ENCODE measurements at regions not wholly inside any gene's neighbourhood (a gene's known extent, or its start where the extent isn't known, plus 50 kb on each side); places are given as distances from the start of the nearest gene placed in this dataset.
"Not testable (repeated sequence)": the region's sequence is repeated elsewhere in the genome, so short reads cannot be mapped to it uniquely, and the experiment has no call there.

GRCh38 chr4:55277011-55277410, 69.0 kb upstream of the SRD5A3 start:
- intact Hi-C loops (cut with micrococcal nuclease): no loop called here
- no peak overlapping the region for H3K27ac ChIP-seq (replicated peaks)
- no peak overlapping the region for H3K4me3 ChIP-seq
- no peaks in the 10 kb centered on the region for H3K27me3 ChIP-seq (ENCODE audit: low read depth)
- TF ChIP-seq, protein P1, sequence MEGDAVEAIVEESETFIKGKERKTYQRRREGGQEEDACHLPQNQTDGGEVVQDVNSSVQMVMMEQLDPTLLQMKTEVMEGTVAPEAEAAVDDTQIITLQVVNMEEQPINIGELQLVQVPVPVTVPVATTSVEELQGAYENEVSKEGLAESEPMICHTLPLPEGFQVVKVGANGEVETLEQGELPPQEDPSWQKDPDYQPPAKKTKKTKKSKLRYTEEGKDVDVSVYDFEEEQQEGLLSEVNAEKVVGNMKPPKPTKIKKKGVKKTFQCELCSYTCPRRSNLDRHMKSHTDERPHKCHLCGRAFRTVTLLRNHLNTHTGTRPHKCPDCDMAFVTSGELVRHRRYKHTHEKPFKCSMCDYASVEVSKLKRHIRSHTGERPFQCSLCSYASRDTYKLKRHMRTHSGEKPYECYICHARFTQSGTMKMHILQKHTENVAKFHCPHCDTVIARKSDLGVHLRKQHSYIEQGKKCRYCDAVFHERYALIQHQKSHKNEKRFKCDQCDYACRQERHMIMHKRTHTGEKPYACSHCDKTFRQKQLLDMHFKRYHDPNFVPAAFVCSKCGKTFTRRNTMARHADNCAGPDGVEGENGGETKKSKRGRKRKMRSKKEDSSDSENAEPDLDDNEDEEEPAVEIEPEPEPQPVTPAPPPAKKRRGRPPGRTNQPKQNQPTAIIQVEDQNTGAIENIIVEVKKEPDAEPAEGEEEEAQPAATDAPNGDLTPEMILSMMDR (IDR thresholded peaks at IDR 0.05; ENCODE audit: borderline replicate concordance): no peak
- H3K36me3 ChIP-seq: no peaks in the 10 kb centered on the region
- DNase-seq: no peak
- H3K4me1 ChIP-seq: no peaks in the 10 kb centered on the region
- H3K9me3 ChIP-seq (replicated peaks): peaks cover 11% of the 10 kb centered on the region

DNA sequence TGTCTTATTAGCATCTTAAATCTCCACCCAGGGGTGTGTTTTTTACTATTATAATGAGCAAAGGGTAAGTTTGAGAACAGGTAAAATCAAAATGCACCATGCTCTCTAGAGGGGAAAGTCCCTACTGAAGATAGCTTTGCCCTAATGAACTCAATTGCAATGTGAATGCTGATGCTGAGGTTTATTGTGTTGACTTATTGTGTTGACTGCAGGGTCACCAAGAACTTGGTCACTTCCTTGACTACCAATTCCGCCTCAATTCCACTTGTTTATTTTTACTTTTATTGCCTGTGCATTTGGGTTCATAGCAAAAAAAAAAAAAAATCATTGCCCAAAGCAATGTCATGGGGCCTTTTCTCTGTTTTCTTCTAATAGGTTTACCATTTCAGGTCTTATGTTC, 67.7 kb upstream of the SRD5A3 start:
- intact Hi-C loops (cut with micrococcal nuclease): no loop called here
- Histone ChIP-seq H3K4me1 (no peaks in the 10 kb centered on the region), H3K36me3 (no peaks in the 10 kb centered on the region), H3K27me3 (ENCODE audit: low read depth) (no peaks in the 10 kb centered on the region), H3K9me3 (replicated peaks) (peaks cover 24% of the 10 kb centered on the region), H3K4me3 (no peak overlapping the region), H3K27ac (replicated peaks) (no peak overlapping the region)
- no peak for DNase-seq
- TF ChIP-seq, protein P1 (IDR thresholded peaks at IDR 0.05; ENCODE audit: borderline replicate concordance): no peak

- DNase-seq; H3K27ac ChIP-seq (replicated peaks); H3K4me3 ChIP-seq; H3K36me3 ChIP-seq; H3K27me3 ChIP-seq (ENCODE audit: low read depth); intact Hi-C loops (cut with micrococcal nuclease); H3K4me1 ChIP-seq: not testable (repeated sequence)
- peaks cover 46% of the 10 kb centered on the region for H3K9me3 ChIP-seq (replicated peaks)
Observed at GRCh38 chr4:55280474-55280873, 65.6 kb upstream of the SRD5A3 start.

GRCh38 chr4:55281118-55281683, 64.8 kb upstream of the SRD5A3 start:
- DNase-seq; H3K27me3 ChIP-seq (ENCODE audit: low read depth); intact Hi-C loops (cut with micrococcal nuclease); H3K4me1 ChIP-seq; H3K27ac ChIP-seq (replicated peaks); H3K36me3 ChIP-seq; H3K4me3 ChIP-seq: not testable (repeated sequence)
- peaks cover 52% of the 10 kb centered on the region for H3K9me3 ChIP-seq (replicated peaks)

- no peaks in the 10 kb centered on the region for H3K36me3 ChIP-seq
- no peak overlapping the region for H3K27ac ChIP-seq (replicated peaks)
- H3K4me1 ChIP-seq: no peaks in the 10 kb centered on the region
- no peaks in the 10 kb centered on the region for H3K27me3 ChIP-seq (ENCODE audit: low read depth)
- peaks cover 52% of the 10 kb centered on the region for H3K9me3 ChIP-seq (replicated peaks)
- DNase-seq: no peak
- intact Hi-C loops (cut with micrococcal nuclease): no loop called here
- TF ChIP-seq, protein P1 (IDR thresholded peaks at IDR 0.05; ENCODE audit: borderline replicate concordance): no peak
- H3K4me3 ChIP-seq: no peak overlapping the region
Observed at GRCh38 chr4:55284331-55284730, 61.7 kb upstream of the SRD5A3 start.

DNA sequence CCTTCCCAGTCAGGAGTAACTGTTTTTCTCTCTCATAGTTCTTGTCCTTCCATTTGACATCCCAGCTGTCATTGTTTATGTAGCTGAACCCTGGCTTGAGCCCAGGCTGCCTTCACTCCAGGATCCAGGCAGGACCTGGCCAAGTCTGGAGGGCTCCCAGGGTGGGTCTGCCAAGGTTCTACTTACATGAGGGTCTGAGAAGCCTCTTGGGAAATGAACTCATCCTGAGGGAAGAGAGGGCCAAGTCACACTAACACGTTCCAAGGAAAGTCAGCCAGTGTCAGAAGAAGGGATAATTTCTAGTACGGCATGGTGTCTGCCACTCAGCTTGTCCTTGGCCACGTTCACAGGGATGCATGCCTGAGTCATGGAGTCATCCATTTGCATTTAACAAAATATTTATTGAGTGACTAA, 54.8 kb upstream of the SRD5A3 start:
- no peak overlapping the region for H3K27ac ChIP-seq (replicated peaks)
- H3K36me3 ChIP-seq: no peaks in the 10 kb centered on the region
- peak; percentile 75 for DNase-seq
- no peak overlapping the region for H3K4me3 ChIP-seq
- peaks cover 6% of the 10 kb centered on the region for H3K4me1 ChIP-seq
- TF ChIP-seq, protein P1 (IDR thresholded peaks at IDR 0.05; ENCODE audit: borderline replicate concordance): no peak
- H3K27me3 ChIP-seq (ENCODE audit: low read depth): no peaks in the 10 kb centered on the region
- no peaks in the 10 kb centered on the region for H3K9me3 ChIP-seq (replicated peaks)
- intact Hi-C loops (cut with micrococcal nuclease): no loop called here

All from left ventricle myocardium inferior (tissue), 1 donor.